Sigmoid colon (tissue), 4 donors: ENCODE measurements at regions not wholly inside any gene's neighbourhood (a gene's known extent, or its start where the extent isn't known, plus 50 kb on each side); places are given as distances from the start of the nearest gene placed in this dataset.

Source experiments
- CTCF ChIP-seq, 4 experiments: fragments of 450-650 bp in 3 of 4; fragments of 200-600 bp in 1 of 4; IDR thresholded peaks; one replicate each; pipeline ENCODE4 v1.5.1; 2016 to 2019; ENCODE audit warnings: antibody characterized with exemption in 4 of 4, mild to moderate bottlenecking in 3 of 4, moderate library complexity in 2 of 4
- EP300 ChIP-seq, 4 donors: sonication (generic); formaldehyde crosslinking; IDR thresholded peaks; one replicate each; pipeline ENCODE4 v1.6.1; 2017; ENCODE audit warnings: antibody characterized with exemption in 4 of 4
- POLR2A ChIP-seq, 2 donors: fragments of 450-650 bp; IDR thresholded peaks; one replicate each; pipeline ENCODE4 v1.6.1; 2016; ENCODE audit warnings: antibody characterized with exemption in 2 of 2, mild to moderate bottlenecking in 2 of 2, moderate library complexity in 2 of 2
- POLR2AphosphoS5 ChIP-seq, 4 donors: sonication (generic); formaldehyde crosslinking; IDR thresholded peaks; one replicate each; pipeline ENCODE4 v1.6.1; 2017; ENCODE audit warnings: antibody characterized with exemption in 4 of 4

DNA sequence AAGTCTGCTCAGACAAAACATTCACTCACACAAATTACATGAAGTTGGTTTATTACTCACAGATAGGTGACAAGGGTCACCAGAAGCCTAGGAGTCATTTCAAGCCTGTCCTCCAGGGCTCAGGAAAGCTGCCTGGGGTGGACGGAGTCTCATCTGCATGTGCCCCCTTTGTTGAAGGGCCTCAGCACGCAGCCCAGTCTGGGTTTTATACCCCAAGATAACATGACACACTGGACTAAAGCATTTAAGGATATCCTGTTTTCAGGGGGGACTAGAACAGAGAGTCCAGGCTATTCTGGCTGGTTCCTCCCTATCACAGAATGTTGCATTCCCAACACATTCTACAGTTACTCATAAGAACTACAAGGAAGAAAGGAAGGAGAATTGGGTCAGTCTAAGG, 164.7 kb downstream of the MREG start:
- TF ChIP-seq CTCF (IDR thresholded peaks at IDR 0.05), result no peak
- no peak for TF ChIP-seq POLR2AphosphoS5 (IDR thresholded peaks at IDR 0.05)
- no peak for TF ChIP-seq POLR2A (IDR thresholded peaks at IDR 0.05)
- TF ChIP-seq EP300 (IDR thresholded peaks at IDR 0.05), result no peak
